ENCODE measurements at regions not wholly inside any gene's neighbourhood (a gene's known extent, or its start where the extent isn't known, plus 50 kb on each side); places are given as distances from the start of the nearest gene placed in this dataset.

- H3K4me1 ChIP-seq (ENCODE audit: insufficient read depth, low read length): no peaks in the 10 kb centered on the region
- H3K9me2 ChIP-seq (replicated peaks; ENCODE audit: low read length): no peaks in the 10 kb centered on the region
- POLR2A ChIA-PET (ENCODE audit: unreplicated experiment): no interaction called here
- H3K79me2 ChIP-seq (ENCODE audit: low read length): no peaks in the 10 kb centered on the region
- intact Hi-C loops (cut with micrococcal nuclease): no loop called here
- no TSS peak for BruUV-seq (replicated peaks)
- no peak overlapping the region for H2AFZ ChIP-seq (ENCODE audit: low read length)
- H3K36me3 ChIP-seq (ENCODE audit: low read depth, low read length): no peaks in the 10 kb centered on the region
- no peak for TF ChIP-seq CTCF (conservative IDR thresholded peaks at IDR 0.05; ENCODE audit: low read depth, low read length)
- TF ChIP-seq EZH2 (IDR thresholded peaks at IDR 0.05; ENCODE audit: low read length, unreplicated experiment): no peak
- no peak for TF ChIP-seq EZH2phosphoT487 (IDR thresholded peaks at IDR 0.05; ENCODE audit: borderline replicate concordance, low read length)
- no peaks in the 10 kb centered on the region for H3F3A ChIP-seq (ENCODE audit: low read length, unreplicated experiment)
- no peak overlapping the region for H3K9ac ChIP-seq (ENCODE audit: low read length)
- no peaks in the 10 kb centered on the region for H3K9me3 ChIP-seq (ENCODE audit: low read length)
- no peak overlapping the region for H3K4me2 ChIP-seq (ENCODE audit: low read length)
- no peak overlapping the region for H3K4me3 ChIP-seq (ENCODE audit: low read length)
- DNase-seq (no peak), ATAC-seq (no peak)
- H3K27me3 ChIP-seq (ENCODE audit: low read length): peaks cover 51% of the 10 kb centered on the region
- CTCF ChIA-PET: no interaction called here
- H3K27ac ChIP-seq (ENCODE audit: low read length): no peak overlapping the region
- no peaks in the 10 kb centered on the region for H4K20me1 ChIP-seq (ENCODE audit: low read length)
Measured at GRCh38 chr2:128663371-128664050, 344.8 kb upstream of the HS6ST1 start.

GRCh38 chr2:128664499-128664971, 345.9 kb upstream of the HS6ST1 start:
- Histone ChIP-seq H3K9me2 (replicated peaks; ENCODE audit: low read length) (no peaks in the 10 kb centered on the region), H3K36me3 (ENCODE audit: low read depth, low read length) (no peaks in the 10 kb centered on the region), H3K9ac (ENCODE audit: low read length) (no peak overlapping the region), H3K4me3 (ENCODE audit: low read length) (no peak overlapping the region), H4K20me1 (ENCODE audit: low read length) (no peaks in the 10 kb centered on the region), H3K79me2 (ENCODE audit: low read length) (no peaks in the 10 kb centered on the region), H3K27ac (ENCODE audit: low read length) (no peak overlapping the region), H3K4me2 (ENCODE audit: low read length) (no peak overlapping the region), H3K9me3 (ENCODE audit: low read length) (no peaks in the 10 kb centered on the region), H2AFZ (ENCODE audit: low read length) (no peak overlapping the region), H3K27me3 (ENCODE audit: low read length) (peaks cover 45% of the 10 kb centered on the region), H3K4me1 (ENCODE audit: insufficient read depth, low read length) (no peaks in the 10 kb centered on the region), H3F3A (ENCODE audit: low read length, unreplicated experiment) (no peaks in the 10 kb centered on the region)
- POLR2A ChIA-PET (ENCODE audit: unreplicated experiment): no interaction called here
- BruUV-seq (replicated peaks): no TSS peak
- intact Hi-C loops (cut with micrococcal nuclease): no loop called here
- DNase-seq (no peak), ATAC-seq (no peak)
- TF ChIP-seq CTCF (conservative IDR thresholded peaks at IDR 0.05; ENCODE audit: low read depth, low read length) (no peak), EZH2phosphoT487 (IDR thresholded peaks at IDR 0.05; ENCODE audit: borderline replicate concordance, low read length) (no peak), EZH2 (IDR thresholded peaks at IDR 0.05; ENCODE audit: low read length, unreplicated experiment) (no peak)
- CTCF ChIA-PET: no interaction called here

GRCh38 chr2:128665113-128665512, 346.4 kb upstream of the HS6ST1 start:
- no peak overlapping the region for H3K27ac ChIP-seq (ENCODE audit: low read length)
- no peak for DNase-seq
- TF ChIP-seq CTCF (conservative IDR thresholded peaks at IDR 0.05; ENCODE audit: low read depth, low read length): no peak
- TF ChIP-seq EZH2 (IDR thresholded peaks at IDR 0.05; ENCODE audit: low read length, unreplicated experiment): no peak
- TF ChIP-seq EZH2phosphoT487 (IDR thresholded peaks at IDR 0.05; ENCODE audit: borderline replicate concordance, low read length): no peak
- no peaks in the 10 kb centered on the region for H4K20me1 ChIP-seq (ENCODE audit: low read length)
- H3K36me3 ChIP-seq (ENCODE audit: low read depth, low read length): no peaks in the 10 kb centered on the region
- no peaks in the 10 kb centered on the region for H3F3A ChIP-seq (ENCODE audit: low read length, unreplicated experiment)
- no peak overlapping the region for H3K4me2 ChIP-seq (ENCODE audit: low read length)
- H3K9me3 ChIP-seq (ENCODE audit: low read length): no peaks in the 10 kb centered on the region
- no peak overlapping the region for H3K9ac ChIP-seq (ENCODE audit: low read length)
- ATAC-seq: no peak
- no peak overlapping the region for H3K4me3 ChIP-seq (ENCODE audit: low read length)
- no TSS peak for BruUV-seq (replicated peaks)
- H3K4me1 ChIP-seq (ENCODE audit: insufficient read depth, low read length): no peaks in the 10 kb centered on the region
- H2AFZ ChIP-seq (ENCODE audit: low read length): no peak overlapping the region
- H3K9me2 ChIP-seq (replicated peaks; ENCODE audit: low read length): no peaks in the 10 kb centered on the region
- CTCF ChIA-PET: no interaction called here
- peaks cover 39% of the 10 kb centered on the region for H3K27me3 ChIP-seq (ENCODE audit: low read length)
- no peaks in the 10 kb centered on the region for H3K79me2 ChIP-seq (ENCODE audit: low read length)
- intact Hi-C loops (cut with micrococcal nuclease): no loop called here
- POLR2A ChIA-PET (ENCODE audit: unreplicated experiment): no interaction called here
